K562 (cell line): ENCODE measurements at regions not wholly inside any gene's neighbourhood (a gene's known extent, or its start where the extent isn't known, plus 50 kb on each side); places are given as distances from the start of the nearest gene placed in this dataset.

Source experiments
- CHD1 ChIP-seq: fragments of 200-600 bp; sonication (generic); IDR thresholded peaks from one replicate; pipeline ENCODE4 v1.6.1; 2012; ENCODE audit warnings: mild to moderate bottlenecking, moderate library complexity, low read length, inconsistent platforms
- EZH2 ChIP-seq: IDR thresholded peaks from 2 replicates; pipeline ENCODE4 v1.6.1; 2012; ENCODE audit warnings: low read depth, mild to moderate bottlenecking, inconsistent platforms, low read length, borderline replicate concordance
- JUNB ChIP-seq: fragments of 450-650 bp; formaldehyde crosslinking; conservative IDR thresholded peaks from 2 replicates; pipeline ENCODE4 v1.4.0; 2020; ENCODE audit warnings: mild to moderate bottlenecking
- KLF10 ChIP-seq: fragments of 250-450 bp; sonication (Bioruptor Pico); IDR thresholded peaks from 2 replicates; pipeline ENCODE4 v1.6.1; 2021; ENCODE audit warnings: matching md5 sums
- MEIS2 ChIP-seq: fragments of 450-650 bp; IDR thresholded peaks from 2 replicates; pipeline ENCODE4 v1.6.1; 2014; ENCODE audit warnings: mild to moderate bottlenecking; ENCODE audit not compliant: partially characterized antibody
- MTA1 ChIP-seq: fragments of 450-650 bp; IDR thresholded peaks from 2 replicates; pipeline ENCODE4 v1.6.1; 2017; ENCODE audit warnings: borderline replicate concordance
- POLR2A ChIP-seq: fragments of 450-650 bp; conservative IDR thresholded peaks from 2 replicates; pipeline ENCODE4 v1.6.1; 2016
- RAD51 ChIP-seq: fragments of 450-650 bp; IDR thresholded peaks from 2 replicates; pipeline ENCODE4 v1.7.1; 2016; ENCODE audit warnings: low read depth, mild to moderate bottlenecking, borderline replicate concordance
- SRSF3 ChIP-seq: fragments of 200-400 bp; formaldehyde crosslinking; IDR thresholded peaks from 2 replicates; pipeline ENCODE4 v1.6.1; 2016; ENCODE audit warnings: mild to moderate bottlenecking, low read length, moderate library complexity; ENCODE audit not compliant: insufficient read depth
- ZNF398 ChIP-seq: fragments of 250-450 bp; sonication (Bioruptor Pico); IDR thresholded peaks from 2 replicates; pipeline ENCODE4 v1.8.0; 2021; ENCODE audit warnings: moderate library complexity, mild to moderate bottlenecking, inconsistent platforms
- ZNF512 ChIP-seq: IDR thresholded peaks from 2 replicates; pipeline ENCODE4 v1.6.1; 2016; ENCODE audit warnings: missing genetic modification characterization, missing compliant biosample characterization
- TF ChIP-seq, protein P1 (sequence below), 3 experiments: IDR thresholded peaks in 2 of 3; conservative IDR thresholded peaks in 1 of 3; 2 replicates each; pipeline ENCODE4 v1.5.1; 2011 to 2012; ENCODE audit warnings: low read length in 3 of 3, mild to moderate bottlenecking in 3 of 3, control low read depth in 2 of 3, improper control_type of control experiment in 1 of 3, inconsistent platforms in 1 of 3, low read depth in 1 of 3, mixed read lengths in 1 of 3, moderate library complexity in 1 of 3; ENCODE audit not compliant: insufficient read depth in 2 of 3
- TF ChIP-seq, protein P2 (sequence below), 2 experiments: IDR thresholded peaks in 1 of 2; conservative IDR thresholded peaks in 1 of 2; 2 replicates each; pipeline ENCODE4 v1.6.1; 2016; ENCODE audit warnings: low read depth in 2 of 2, mild to moderate bottlenecking in 1 of 2, missing compliant biosample characterization in 1 of 2, missing genetic modification characterization in 1 of 2, moderate library complexity in 1 of 2

DNA sequence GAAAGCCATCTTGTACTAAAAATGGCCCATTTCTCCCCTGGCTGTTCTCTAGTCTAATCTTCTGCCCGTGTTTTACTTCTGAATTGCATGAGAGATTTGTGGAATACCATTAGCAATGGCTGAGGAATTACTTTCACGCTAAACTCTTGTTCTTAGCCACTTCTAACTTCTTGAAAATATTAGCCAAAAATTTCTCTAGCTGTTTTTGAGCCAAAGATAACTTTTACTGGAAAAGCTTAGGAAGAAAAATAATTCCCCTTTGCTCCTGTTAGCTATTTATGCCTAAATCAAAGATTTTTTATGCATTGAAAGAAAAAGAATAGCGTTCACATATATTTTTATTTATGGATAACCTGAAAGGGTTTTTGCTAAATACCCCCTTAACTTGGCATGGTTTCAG is 287.8 kb downstream of the MTRR start:
- no peak for TF ChIP-seq POLR2A
- TF ChIP-seq ZNF512 (tag) = no peak
- TF ChIP-seq JUNB = no peak
- TF ChIP-seq RAD51 = no peak
- no peak for TF ChIP-seq MTA1
- no peak for TF ChIP-seq SRSF3
- TF ChIP-seq, protein P1, sequence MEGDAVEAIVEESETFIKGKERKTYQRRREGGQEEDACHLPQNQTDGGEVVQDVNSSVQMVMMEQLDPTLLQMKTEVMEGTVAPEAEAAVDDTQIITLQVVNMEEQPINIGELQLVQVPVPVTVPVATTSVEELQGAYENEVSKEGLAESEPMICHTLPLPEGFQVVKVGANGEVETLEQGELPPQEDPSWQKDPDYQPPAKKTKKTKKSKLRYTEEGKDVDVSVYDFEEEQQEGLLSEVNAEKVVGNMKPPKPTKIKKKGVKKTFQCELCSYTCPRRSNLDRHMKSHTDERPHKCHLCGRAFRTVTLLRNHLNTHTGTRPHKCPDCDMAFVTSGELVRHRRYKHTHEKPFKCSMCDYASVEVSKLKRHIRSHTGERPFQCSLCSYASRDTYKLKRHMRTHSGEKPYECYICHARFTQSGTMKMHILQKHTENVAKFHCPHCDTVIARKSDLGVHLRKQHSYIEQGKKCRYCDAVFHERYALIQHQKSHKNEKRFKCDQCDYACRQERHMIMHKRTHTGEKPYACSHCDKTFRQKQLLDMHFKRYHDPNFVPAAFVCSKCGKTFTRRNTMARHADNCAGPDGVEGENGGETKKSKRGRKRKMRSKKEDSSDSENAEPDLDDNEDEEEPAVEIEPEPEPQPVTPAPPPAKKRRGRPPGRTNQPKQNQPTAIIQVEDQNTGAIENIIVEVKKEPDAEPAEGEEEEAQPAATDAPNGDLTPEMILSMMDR (IDR thresholded peaks at IDR 0.05 in 2 of 3, conservative IDR thresholded peaks at IDR 0.05 in 1 of 3; ENCODE audit: insufficient read depth in 2 of 3, low read depth in 1 of 3, low read length in 3 of 3) = no peak
- no peak for TF ChIP-seq EZH2
- no peak for TF ChIP-seq KLF10
- TF ChIP-seq ZNF398 (CRISPR knock-in tag) = no peak
- TF ChIP-seq, protein P2, sequence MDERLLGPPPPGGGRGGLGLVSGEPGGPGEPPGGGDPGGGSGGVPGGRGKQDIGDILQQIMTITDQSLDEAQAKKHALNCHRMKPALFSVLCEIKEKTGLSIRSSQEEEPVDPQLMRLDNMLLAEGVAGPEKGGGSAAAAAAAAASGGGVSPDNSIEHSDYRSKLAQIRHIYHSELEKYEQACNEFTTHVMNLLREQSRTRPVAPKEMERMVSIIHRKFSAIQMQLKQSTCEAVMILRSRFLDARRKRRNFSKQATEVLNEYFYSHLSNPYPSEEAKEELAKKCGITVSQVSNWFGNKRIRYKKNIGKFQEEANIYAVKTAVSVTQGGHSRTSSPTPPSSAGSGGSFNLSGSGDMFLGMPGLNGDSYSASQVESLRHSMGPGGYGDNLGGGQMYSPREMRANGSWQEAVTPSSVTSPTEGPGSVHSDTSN (CRISPR knock-in tag; IDR thresholded peaks at IDR 0.05; ENCODE audit: low read depth) = no peak
- TF ChIP-seq, protein P2 (tag; conservative IDR thresholded peaks at IDR 0.05; ENCODE audit: low read depth) = no peak
- no peak for TF ChIP-seq CHD1
- TF ChIP-seq MEIS2 = no peak
